GM21825 (cell line): ENCODE measurements at regions not wholly inside any gene's neighbourhood (a gene's known extent, or its start where the extent isn't known, plus 50 kb on each side); places are given as distances from the start of the nearest gene placed in this dataset.

Experiments used
- ATAC-seq: cut with Tn5 transposase; IDR thresholded peaks from one replicate; pipeline ENCODE4 v1.9.1; 2021; ENCODE audit warnings: mild to moderate bottlenecking, moderate library complexity; ENCODE audit not compliant: unreplicated experiment

- ATAC-seq, result no peak
Measured at GRCh38 chr18:77969972-77970371, 720.3 kb downstream of the GALR1 start.

GRCh38 chr18:77970814-77971213 lies 721.2 kb downstream of the GALR1 start:
- no peak for ATAC-seq

DNA sequence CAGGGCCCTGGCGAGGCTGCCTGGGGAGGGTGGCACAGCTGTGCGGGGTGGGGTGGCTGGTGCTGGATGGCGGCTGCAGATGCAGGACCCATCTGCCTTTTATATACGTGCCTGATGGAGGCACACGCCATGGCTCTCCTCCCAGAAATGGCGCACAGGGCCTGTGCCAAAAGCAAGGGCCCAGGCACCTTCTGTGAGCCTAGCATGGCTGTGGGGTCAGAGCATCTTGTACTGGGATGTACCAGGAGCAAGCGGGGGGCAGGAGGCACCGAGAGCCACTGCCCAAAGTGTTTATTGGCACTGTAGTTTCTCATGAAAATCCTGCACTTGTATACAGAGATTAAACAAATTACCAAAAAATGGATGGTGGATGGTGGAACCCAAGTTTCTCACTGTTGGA lies 724.1 kb downstream of the GALR1 start:
- no peak for ATAC-seq

DNA sequence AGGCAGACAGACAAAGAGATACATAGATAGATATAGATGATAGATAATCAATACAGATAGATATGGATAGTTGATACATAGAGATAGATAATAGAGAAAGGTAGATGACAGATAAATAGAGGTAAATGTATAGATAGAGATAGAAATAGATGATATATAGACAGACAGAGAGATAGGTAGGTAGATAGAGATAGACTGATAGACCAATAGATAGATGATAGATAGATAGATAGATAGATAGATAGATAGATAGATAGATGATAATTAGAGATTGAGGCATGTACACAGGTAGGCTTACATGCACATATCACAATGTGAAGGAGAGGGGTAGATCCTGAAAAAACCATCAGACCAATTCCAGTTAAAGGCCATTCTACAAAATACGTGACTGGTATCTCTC lies 724.7 kb downstream of the GALR1 start:
- no peak for ATAC-seq

GRCh38 chr18:77977331-77977730 lies 727.7 kb downstream of the GALR1 start:
- ATAC-seq, result no peak

DNA sequence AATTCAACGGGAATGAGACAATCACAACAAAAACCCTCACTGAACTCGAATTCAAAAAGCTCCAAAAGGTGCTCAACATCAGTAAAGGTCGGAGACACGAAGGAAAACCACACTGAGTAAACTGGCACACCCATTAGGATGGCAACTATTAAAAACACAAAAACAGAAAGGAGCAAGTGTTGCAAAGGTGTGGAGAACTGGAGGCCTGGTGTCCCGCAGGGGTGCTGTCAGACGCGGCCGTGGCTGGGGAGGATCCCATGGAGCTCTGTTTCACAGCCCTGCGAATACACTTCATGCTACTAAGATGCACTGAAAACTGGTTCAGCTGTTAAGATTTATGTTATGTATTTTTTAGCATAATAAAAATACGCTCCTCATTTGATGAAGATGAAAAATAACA lies 730.6 kb downstream of the GALR1 start:
- no peak for ATAC-seq

GRCh38 chr18:77981874-77982273 lies 732.2 kb downstream of the GALR1 start:
- no peak for ATAC-seq

DNA sequence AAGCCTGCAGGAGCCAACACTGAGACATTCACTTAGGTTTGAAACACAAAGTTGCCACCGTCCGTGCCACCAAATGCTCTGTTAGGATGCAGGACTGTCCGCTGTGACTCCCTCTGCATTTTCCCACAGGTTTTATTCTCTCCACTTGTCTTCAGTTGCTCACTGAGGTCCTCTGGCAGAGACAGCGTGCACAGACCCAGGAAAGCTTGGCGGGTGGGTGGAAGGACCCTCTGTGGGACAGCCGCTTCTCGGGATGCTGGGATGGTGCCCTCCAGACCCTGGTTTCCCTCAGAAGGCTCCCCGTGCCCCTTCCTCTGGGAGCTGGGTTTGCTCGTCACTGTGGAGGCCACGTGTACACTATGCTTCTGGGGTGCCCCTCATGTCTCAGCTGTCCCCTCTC lies 733.6 kb downstream of the GALR1 start:
- ATAC-seq, result no peak

DNA sequence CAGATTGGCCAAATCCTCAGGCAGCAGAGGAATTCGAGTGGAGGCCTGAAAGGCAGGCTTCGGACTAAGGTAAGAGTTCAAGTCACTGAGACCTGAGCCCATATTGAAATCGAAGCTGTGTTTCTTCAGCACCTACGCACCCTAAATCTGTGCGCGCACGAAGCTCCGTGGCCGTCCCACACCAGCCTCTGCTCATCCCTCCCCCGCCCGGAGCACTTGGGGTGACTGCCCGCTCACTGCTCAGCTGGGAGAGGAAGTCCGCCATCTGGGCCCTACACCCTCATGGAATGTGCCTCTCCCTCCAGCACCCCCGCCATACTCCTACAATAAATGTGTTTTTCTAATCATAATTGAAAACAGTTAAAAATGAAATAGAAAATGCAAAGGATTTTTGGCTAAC lies 734.5 kb downstream of the GALR1 start:
- no peak for ATAC-seq

DNA sequence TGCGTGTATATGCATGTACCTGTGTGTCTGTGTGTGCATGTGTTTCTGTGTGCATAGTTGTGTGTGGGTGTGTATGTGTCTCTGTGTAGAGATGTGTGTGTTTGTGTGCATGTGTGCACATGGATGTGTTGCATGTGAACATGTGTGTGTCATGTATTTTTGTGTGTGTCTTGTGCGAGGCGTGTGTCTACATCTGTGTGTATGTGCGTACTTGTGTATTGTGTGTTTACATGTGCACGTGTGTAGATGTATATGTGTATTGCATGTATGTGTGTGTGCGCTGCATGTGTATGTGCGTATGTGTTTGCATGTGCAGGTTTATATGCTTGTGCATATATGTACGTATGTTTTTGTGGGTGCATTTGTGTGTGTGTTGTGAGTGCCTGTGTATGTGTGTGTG lies 735.2 kb downstream of the GALR1 start:
- no peak for ATAC-seq

- no peak for ATAC-seq
Measured at GRCh38 chr18:77985526-77986281, 736.1 kb downstream of the GALR1 start.

DNA sequence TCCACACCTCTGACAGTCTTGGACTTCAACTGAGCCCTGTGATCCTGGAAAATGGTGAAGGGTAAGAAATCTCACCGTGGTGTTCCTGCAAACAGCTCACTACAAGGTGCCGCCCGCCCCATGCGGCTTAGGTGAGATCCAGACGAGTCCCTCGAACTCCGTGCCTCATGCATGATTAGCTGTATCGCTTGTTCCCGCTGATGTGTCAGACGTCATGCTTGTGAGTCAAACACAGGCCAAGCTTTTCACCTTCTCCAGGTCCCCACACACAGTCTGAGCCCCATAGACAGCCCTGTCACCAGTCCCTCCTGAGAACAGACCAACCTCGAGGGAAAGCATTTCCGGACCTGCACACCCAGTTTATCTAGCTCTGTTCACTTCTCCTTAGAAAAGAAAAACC lies 740.5 kb downstream of the GALR1 start:
- no peak for ATAC-seq

- ATAC-seq, result no peak
Measured at GRCh38 chr18:77990901-77991300, 741.3 kb downstream of the GALR1 start.

GRCh38 chr18:77992057-77992456 lies 742.4 kb downstream of the GALR1 start:
- no peak for ATAC-seq

DNA sequence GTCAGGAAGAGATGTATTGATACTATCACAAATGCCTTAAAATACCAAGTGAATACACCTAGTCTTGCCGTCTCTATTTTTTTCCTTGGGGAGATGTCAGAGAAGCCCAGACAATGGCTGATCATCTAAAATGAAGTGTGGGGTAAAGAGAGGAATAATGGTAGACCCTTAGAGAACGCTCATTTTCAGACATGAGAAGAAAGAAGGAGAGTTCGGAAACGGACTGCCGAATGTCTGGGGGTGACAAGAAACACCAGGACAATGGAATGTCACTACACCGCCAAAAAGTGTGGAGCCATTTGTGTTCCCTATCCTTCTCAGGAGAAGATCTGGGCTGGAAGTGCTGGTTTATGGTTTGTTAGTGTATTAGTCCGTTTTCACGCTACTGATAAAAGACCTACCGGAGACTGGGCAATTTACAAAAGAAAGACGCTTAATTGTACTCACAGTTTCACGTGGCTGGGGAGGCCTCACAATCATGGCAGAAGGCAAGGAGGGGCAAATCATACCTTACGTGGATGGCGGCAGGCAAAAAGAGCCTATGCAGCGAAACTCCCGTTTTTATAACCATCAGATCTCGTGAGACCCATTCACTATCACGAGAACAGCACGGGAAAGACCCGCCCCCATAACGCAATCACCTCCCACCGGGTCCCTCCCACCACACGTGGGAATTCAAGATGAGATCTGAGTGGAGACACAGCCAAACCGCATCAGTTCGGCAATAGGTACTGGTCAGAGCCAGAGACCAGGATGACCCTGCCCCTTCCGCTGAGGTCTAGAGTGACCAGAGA lies 743.7 kb downstream of the GALR1 start:
- ATAC-seq, result no peak

- ATAC-seq, result no peak
Measured at GRCh38 chr18:77995593-77995992, 745.9 kb downstream of the GALR1 start.

DNA sequence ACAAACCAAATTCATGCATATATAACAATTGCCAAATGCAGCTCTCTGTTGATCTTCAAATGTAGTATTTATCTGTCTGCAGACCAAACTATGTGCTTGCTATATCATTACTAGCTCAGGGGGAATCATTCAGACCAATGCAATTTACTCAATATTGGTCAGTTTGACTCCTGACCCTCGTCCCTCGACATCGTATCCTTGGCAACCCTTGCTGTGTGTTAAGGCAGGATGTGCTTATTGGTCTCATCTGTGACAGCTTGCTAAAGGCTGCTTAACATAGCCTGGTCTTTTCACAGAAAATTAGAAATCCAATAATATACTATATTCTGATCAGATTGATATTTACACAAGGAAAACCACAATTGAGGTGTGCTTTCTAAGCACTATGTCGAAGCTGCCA lies 747.1 kb downstream of the GALR1 start:
- no peak for ATAC-seq

GRCh38 chr18:78001811-78002210 lies 752.2 kb downstream of the GALR1 start:
- no peak for ATAC-seq

DNA sequence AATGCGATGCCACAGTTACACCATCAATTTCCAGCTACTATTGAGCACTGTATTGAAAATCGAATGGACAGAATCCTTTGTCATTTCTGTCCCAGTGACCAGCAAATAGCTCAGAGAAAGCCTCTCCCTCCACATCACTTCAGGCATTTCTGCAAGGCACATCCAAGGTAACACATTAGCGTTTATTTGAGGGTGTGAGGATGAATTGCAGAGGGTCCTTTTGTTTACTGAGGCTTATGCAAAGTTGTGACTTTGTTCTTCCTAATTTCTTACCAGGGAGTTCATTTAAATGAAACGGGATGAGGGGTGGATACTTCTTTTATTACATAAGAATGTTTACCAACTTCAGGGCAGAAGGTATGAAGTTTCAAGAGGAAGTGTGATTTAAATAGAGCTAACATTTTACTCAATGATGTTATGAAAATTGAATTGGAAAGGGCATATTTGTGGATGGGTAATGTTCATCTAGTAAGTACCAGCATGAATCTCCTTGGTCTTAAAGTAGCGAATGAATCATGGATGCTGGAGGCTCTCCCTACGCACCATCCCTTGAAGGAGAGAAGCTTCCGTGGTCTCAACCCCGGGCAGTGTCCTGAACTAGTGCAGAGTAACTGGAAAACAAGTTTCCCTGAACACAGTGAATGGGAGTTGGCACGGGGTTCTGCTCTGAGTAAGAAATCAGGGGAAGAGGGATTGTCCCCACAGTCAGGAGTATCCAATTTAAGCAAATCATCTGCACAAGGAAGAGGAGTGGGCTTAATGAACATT lies 756.5 kb downstream of the GALR1 start:
- ATAC-seq, result no peak

DNA sequence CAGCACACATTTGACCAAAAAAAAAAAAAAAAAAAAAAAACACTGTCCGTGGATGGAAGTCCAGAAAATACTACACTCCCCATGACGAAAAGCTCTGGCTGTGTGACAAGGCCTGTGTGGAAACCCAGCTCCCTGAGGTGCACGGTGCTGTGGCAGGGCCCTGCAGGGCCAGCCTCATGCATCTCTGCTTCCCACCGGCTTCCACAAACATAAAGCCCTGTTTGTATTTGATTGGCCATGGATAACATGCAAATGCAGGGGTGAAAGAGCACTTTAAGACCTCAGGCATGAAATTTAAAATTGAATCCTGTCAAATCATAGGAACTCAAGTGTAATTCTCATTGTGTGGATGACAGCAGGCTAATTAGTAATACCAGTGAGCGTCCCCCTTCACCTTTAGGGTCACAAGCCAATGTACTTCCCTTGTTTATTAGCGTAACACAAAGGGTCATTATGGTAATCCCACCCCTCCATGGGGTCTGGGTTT lies 757.2 kb downstream of the GALR1 start:
- no peak for ATAC-seq

GRCh38 chr18:78010363-78010762 lies 760.7 kb downstream of the GALR1 start:
- ATAC-seq, result no peak

GRCh38 chr18:78017869-78018268 lies 768.2 kb downstream of the GALR1 start:
- ATAC-seq, result no peak
